Hematopoietic multipotent progenitor cell treated with erythropoietin and hydrocortisone succinate and interleukin-3 and kit ligand, for 8 days (in vitro differentiated cells): ENCODE measurements at regions not wholly inside any gene's neighbourhood (a gene's known extent, or its start where the extent isn't known, plus 50 kb on each side); places are given as distances from the start of the nearest gene placed in this dataset.
"Not testable (repeated sequence)": the region's sequence is repeated elsewhere in the genome, so short reads cannot be mapped to it uniquely, and the experiment has no call there.

Experiments
- DNase-seq: peaks from one replicate; pipeline ENCODE4 v3.0.0-alpha.2; 2015

- not testable (repeated sequence) for DNase-seq
Observed at GRCh38 chr9:62877987-62878386, 1688.2 kb downstream of the SPATA31A7 start.

GRCh38 chr9:62880453-62880852 is 1690.6 kb downstream of the SPATA31A7 start:
- DNase-seq: not testable (repeated sequence)

DNA sequence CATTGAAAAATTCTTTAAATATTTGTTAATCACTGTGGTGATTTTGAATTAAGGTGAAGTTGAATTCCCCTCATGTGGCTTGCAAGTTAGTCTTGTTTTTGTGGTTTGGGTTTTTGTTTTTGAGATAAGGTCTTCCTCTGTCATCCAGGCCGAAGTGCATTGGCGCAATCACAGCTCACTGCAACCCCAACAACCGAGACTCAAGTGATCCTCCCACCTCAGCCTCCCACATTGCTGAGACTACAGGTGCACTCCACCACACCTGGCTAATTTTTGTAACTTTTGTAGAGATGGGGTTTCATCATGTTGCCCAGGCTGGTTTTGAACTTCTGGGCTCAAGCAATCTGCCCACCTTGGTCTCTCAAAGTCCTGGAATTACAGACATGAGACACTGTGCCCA is 1691.1 kb downstream of the SPATA31A7 start:
- not testable (repeated sequence) for DNase-seq

DNA sequence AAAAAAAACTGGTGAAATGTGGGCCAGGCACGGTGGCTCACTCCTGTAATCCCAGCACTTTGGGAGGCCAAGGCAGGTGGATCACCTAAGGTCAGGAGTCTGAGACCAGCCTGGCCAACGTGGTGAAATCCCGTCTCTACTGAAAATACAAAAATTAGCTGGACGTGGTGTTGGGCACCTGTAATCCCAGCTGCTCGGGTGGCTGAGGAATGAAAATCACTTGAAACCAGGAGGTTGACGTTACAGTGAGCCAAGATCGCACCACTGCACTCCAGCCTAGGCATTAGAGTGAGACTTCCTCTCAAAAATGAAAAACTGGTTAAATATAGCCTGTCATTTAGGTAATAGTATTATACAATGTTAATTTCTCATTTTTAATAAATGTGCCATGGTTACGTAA is 1692.0 kb downstream of the SPATA31A7 start:
- not testable (repeated sequence) for DNase-seq

- not testable (repeated sequence) for DNase-seq
Observed at GRCh38 chr9:62882717-62883116, 1692.9 kb downstream of the SPATA31A7 start.

- not testable (repeated sequence) for DNase-seq
Observed at GRCh38 chr9:62896692-62897091, 1706.9 kb downstream of the SPATA31A7 start.

GRCh38 chr9:62897411-62898225 is 1707.8 kb downstream of the SPATA31A7 start:
- peak; percentile 54 for DNase-seq

GRCh38 chr9:62899666-62900065 is 1709.8 kb downstream of the SPATA31A7 start:
- DNase-seq: not testable (repeated sequence)

DNA sequence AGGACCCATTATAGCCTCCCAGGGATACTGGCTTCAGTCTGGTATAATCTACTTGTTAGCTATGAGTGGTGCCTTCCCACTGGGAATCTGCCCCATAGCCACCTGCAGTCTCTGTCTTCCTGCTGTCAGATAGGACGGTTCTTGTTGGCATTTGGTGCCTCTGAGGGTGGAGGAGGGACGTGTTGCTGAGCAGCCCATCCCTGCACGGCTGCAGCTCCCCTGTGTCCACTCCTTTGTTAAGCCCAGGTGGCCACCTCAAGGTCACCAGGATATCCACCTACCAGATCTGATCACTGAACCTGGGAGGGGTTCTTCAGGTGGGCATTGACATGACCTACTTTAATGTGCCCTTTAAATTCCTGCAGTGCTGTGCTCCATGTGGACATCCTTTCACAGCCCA is 1714.2 kb downstream of the SPATA31A7 start:
- not testable (repeated sequence) for DNase-seq

DNA sequence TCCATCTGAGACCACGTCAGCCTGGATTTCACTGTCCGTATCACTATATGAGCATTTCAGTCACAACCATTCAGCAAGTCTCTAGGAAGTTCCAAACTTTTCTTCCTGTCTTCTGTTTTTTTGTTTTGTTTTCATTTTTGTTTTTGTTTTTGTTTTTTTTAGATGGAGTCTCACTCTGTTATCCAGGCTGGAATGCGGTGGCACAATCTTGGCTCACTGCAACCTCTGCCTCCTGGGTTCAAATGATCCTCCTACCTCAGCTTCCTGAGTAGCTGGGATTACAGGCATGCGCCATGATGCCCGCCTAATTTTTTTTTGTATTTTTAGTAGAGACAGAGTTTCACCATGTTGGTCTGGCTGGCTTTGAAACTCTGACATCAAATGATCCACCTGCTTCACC is 1715.9 kb downstream of the SPATA31A7 start:
- not testable (repeated sequence) for DNase-seq

DNA sequence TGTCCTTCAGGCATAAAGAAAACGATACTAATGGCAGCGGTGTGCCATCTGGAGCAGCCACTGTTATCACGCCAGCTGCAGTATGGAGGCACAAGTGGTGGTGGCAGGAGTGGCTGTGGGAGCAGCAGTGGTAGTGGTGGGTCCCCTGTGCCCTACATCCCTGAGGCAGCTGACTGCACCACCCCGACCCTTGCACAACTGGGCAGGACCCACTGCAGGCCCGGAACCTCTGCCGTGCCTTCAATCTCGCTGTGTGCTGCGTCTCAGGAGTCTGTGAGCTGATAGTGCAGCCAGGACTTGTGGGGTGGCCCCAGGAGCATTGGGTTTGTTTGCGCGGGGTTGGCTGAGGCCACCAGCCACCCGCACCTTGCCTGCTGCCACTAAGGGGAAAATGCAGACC is 1718.0 kb downstream of the SPATA31A7 start:
- not testable (repeated sequence) for DNase-seq

GRCh38 chr9:62908271-62908670 is 1718.4 kb downstream of the SPATA31A7 start:
- DNase-seq: not testable (repeated sequence)

DNA sequence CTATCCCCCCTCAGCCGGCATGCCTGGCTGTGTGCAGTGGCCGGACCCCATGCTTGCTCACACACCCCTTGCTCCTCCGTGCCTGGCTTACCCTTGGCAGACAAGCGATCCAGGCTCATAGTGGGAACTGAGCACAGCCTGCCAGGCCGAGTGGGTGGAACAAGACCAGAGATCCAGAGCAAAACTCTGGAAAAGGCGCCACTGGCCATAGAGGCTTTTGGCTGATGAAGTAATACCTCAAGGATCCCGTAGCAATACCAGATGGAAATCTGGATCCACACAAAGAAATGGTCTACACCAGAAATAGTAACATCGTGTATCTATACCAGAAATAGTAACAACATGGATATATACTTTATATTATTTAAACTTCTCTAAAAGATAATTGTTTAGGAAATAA is 1719.6 kb downstream of the SPATA31A7 start:
- not testable (repeated sequence) for DNase-seq

GRCh38 chr9:62912278-62912677 is 1722.4 kb downstream of the SPATA31A7 start:
- not testable (repeated sequence) for DNase-seq

GRCh38 chr9:62915168-62915567 is 1725.3 kb downstream of the SPATA31A7 start:
- not testable (repeated sequence) for DNase-seq

DNA sequence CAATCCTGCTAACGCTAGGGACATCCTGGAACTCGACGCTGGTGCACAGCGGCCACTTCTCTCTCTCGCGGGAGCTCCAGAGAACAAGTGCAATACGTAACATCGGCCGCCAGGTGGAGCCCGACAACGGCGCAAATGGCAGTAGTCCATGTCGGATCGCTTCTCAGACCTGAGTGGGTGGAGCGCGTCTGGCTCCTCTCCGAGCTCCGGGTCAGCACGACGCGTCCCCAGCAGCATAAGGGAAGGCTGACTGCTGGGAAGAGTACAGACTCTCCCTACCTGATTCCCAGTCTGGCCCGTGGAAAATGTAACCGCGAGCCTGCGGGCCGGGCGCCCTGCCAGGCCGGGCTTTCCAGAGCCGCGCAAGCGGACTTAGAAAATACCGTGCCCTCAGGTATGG is 1725.8 kb downstream of the SPATA31A7 start:
- not testable (repeated sequence) for DNase-seq

DNA sequence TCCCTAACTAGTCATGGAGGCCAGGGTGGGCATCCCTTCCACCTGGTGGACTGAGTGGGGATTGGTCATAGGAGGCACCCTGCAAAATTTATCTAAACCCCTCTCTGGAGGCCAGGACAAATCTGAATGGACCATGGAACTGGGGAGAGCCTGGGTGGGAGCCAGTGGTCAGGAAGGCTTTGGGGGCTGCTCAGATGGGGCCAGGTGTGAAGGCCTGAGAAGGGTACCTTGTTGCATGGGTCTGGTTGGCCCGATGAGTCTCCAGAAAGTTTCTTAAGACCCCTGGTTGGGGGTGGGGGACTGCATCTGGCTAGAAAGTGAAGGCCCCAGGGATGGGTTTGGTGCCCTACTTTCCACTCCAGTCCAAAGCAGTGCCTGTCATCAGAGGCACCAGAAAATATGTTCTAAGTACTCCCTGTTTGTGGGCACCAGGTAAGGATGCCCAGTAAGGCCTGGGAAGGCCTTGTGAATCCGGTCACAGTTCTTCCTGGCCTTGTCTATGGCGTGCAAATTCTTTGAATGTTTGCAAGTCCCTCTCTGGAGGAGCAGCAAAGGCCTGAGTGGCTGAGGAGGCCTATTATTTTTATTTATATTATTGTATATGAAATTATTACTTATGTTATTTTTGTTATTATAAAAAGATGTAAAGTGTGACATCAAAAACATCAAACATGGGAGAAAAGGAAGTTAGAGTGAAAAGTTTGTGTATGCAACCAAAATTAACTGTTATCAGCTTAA is 1729.0 kb downstream of the SPATA31A7 start:
- DNase-seq: not testable (repeated sequence)

GRCh38 chr9:62931484-62931883 is 1741.6 kb downstream of the SPATA31A7 start:
- not testable (repeated sequence) for DNase-seq

DNA sequence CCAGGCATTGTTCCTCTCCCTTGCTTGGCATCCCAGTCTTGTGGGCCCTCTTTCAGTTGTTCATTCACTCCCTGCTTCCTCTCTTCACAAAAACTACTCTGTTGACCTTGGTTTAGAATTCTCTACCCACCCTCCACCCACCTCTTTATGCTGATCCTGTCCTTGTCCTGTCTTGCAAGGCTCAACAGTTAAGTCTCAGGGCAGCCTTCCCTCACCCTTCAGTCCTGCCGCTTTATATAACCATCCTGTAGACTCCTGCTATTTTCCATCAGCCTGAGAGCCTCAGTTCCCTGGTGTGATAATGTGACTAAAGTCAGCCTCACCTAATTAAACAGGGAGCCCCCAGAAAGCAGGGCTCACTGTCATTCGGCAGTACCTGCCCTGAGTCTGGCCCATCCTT is 1763.0 kb downstream of the SPATA31A7 start:
- not testable (repeated sequence) for DNase-seq
